GM18526 (cell line): ENCODE measurements at regions not wholly inside any gene's neighbourhood (a gene's known extent, or its start where the extent isn't known, plus 50 kb on each side); places are given as distances from the start of the nearest gene placed in this dataset.

Experiments used
- POLR2A ChIP-seq: IDR thresholded peaks from 3 replicates; pipeline ENCODE4 v1.6.1; 2011; ENCODE audit not compliant: insufficient read length; ENCODE audit errors: extremely low read depth

DNA sequence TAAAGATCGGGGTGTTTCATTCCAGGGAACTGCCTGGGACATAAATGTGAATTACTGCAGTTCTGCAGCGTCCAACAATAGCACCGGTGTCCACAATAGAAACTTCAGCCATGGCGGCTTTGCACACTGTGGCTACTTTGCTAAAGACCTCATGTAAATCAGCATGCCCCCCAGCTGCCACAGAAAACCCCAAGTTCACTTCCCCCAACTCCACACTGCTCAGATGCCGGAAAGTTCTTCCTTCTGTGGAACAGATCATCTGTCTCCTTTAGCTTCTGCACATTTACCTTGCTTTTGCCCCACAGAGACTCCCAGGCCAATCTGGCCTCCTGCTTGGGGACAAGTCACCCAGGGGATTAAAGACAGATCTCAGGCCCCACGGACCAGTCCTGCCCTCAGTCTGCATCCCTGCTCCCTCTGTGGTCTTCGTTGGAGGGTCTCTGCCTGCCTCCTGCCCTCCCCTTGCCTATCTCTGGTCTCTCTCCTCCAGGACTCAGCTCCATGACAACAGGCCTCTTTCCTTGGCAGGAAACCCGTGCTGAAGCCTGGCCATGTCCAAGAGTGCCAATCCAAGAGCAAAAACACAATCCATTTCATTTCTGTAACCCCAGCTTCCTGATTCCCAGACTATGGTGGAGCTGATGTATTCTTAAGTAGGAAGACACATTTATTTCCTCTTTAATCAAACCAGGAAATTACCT, 403.2 kb downstream of the RPS24 start:
- no peak for TF ChIP-seq POLR2A

DNA sequence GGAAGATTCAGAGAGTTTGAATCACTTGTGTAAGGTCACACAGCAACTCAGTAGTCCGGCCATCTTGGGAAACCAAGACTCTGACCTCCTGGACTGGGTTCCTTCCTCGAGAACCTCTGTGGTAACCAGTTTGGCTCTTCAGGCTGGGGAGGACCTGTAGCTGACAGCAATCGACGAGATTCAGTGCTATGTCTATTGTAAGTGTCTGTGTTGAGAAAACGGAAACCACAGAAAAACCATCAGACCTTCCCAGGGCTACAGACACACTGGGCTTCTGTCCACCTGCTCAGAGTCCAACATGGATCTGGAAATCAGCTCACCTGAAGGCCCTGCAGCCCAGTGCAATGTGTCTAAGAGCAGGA, 403.7 kb downstream of the RPS24 start:
- TF ChIP-seq POLR2A, result no peak

DNA sequence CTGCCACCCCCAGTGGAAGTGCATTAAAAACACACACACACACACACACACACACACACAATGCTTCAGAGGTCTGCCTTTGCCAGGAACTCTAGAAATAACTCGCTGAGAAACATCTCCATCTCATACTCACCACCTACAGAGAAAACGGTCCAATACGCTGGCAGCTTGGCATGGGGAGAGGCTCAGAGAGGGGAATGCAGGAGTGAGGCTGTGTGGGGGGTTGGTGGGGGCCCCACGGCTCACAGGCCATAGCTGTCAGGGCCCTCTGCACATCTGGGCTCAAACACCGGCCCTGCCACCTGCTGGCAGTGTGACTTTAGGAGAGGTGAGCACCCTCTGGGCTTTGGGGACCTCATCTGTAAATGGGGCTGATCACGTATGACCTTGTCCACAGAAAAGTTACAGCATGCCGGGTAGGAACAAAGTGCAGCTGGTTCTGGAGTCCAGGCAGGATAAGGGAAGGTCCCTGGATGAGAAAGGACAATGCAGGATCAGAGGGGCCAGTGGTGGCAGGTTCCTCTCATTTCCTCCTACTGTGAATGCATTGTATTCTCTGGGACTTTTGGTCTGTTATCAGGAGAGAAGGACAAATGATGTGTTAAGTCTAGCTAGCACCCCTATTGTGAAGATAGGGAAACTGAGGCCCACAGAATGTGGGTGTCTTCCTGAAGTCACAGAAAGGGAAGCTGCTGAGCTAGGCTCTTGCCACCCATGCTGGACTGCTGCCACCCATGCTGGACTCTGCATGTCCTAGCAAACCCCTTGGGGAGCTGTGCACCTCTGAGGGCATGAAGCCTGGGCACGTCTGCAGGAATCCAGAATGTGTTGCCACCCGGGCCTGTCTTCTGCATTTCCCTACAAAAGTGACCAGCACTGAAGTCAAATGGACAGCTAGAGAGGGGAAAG, 404.6 kb downstream of the RPS24 start:
- no peak for TF ChIP-seq POLR2A

DNA sequence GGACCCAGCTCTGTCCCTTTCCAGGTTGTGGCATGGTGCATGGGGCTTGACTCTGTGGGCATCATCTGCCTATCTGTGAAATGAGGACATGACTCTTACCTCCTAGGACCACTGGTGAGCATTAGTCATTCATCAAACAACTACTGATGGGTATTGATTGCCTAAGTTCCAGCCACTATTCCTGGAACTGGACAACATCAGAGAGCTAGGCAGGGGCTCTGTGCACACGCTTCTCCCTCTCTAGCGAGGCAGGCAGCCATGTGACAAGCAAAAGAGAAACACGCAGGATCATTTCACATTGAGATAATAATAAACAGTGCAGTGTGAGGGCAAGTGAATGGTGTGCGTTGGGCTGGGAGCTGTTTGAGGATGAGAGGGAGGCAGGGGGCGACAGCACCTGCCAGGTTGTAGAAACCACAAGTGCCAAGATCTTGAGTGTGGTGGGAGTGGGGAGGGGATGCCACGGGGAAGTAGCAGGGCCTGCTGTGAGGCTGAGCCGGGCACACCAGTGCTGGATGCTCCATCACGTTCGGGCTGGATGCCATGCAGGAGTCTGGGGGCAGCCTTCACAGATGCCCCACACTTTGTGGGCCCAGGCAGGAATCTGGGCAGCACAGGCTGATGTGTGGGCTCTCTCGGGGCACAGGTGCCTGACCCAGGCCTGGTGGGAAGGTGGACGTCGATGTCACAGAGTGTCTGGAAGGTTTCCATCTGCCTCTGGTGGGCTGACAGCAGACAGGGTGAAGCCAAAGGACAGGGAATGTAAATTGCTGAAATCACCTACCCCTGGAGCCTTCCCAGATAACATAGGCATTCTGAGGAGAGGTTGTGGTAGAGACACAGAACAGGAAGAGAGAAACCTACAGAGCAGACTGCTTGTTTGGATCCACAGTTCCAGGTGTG, 405.5 kb downstream of the RPS24 start:
- TF ChIP-seq POLR2A, result no peak

DNA sequence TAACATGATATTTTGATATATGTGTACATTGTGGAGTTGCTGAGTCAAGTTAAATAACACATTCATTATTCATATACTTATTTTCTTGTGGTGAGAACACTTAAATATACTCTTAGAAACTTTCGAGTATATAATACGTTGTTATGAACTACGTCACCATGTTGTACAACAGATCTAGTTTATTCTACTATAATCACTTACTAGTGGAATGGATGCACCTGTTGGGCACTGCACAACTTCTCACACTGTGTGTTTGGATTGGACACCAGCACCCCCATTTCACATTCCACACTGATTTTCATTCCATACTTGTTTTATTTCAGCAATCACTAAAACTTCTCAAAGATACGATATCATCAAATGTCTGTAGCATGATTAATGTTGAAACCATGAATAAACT, 407.3 kb downstream of the RPS24 start:
- TF ChIP-seq POLR2A, result no peak

DNA sequence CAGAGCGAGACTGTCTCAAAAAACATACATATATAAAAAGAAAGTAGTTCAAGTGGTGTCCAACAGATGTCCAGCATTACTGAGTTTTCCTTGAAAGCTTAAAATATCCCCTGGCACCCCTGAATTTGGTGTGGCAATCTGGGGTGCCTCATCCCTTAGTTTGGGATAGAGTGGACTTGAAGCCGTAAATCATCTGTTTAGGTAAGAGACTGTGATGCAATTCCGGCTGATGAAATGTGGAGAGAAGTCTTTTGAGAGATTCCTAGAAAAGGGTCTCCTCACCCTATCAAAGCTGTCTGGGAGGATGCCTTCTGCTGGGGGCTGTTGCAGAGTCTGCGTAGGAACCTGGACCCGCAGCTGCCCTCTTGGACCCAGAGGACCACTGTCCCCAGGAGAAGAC, 408.0 kb downstream of the RPS24 start:
- TF ChIP-seq POLR2A, result no peak

DNA sequence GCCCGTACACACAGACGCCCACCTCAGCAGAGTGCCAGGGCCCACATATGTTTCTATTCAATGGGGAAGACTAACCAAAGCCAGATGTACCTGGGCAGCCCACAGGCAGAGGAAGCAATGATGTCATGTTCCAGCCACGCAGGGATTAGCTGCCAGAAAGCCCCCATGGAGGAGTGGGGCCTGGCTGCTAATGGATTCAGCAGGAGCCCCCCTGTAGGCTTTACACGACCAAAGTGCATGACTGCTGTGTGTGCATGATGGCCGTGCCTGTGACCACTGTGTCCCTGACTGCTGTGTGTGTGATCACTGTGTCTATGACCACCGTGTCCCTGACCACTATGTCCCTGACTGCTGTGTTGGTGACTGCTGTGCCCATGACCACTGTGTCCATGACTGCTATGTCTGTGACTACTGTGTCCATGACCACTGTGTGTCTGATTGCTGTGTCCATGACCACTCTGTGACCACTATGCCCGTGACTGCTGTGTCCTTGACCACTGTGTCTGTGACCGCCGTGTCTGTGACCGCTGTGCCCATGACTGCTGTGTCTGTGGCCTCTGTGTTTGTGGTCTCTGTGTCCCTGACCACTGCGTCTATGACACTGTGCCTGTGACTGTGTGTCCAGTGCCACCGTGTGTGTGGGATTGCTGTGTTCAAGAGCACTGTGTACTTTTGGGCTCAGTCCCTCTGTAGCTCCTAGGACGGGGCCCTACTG, 409.3 kb downstream of the RPS24 start:
- TF ChIP-seq POLR2A, result no peak

DNA sequence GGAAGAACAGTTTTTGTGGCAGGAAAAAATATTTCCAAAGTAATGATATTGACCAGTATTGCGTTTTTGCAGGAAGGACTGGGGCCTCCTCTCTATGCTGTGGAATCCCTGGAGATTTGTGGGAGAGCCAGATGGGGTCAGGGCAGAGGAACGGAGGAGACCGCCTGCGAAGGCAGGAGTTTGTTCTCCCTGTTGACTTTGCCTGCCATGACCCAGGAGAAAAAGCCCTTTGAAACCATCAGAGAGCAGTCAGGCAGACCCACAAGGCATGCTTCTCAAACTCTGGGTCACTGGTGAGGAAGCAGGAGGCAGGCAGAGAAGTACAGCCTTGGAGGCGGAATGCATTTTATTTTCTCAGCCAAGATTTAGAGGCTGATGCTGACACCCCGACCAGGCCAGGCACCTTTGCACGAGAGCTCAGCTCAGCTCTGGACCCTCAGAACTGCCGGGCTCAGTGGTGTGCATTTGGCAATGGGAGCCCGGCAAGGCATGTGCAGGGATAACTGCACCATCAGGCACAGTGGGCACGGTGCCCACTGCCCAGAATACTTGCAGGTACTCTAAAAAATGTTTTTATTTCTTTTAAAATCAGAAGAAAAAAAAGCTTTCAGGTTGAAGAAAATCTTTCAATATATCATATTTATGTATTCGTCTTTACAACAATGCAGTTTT, 410.4 kb downstream of the RPS24 start:
- no peak for TF ChIP-seq POLR2A

DNA sequence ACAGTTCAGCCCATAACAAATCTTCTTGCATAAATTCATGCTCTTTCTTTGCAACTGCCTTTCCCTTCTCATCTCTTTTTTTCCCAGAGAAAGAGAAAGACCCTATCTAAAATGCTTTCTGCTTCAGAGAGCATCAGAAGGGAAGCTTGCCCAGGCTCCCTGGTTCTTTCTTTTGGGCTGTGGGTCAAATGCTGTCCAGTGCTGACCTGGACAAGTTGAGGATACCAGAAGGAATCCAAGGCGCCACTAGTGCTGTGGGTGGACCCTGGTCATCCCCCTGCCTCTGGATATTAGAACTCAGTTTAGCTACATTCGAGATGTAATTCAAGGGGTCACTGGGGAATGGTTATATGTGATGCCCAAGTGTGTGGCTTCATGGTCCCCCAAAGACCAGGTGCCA, 411.6 kb downstream of the RPS24 start:
- no peak for TF ChIP-seq POLR2A

DNA sequence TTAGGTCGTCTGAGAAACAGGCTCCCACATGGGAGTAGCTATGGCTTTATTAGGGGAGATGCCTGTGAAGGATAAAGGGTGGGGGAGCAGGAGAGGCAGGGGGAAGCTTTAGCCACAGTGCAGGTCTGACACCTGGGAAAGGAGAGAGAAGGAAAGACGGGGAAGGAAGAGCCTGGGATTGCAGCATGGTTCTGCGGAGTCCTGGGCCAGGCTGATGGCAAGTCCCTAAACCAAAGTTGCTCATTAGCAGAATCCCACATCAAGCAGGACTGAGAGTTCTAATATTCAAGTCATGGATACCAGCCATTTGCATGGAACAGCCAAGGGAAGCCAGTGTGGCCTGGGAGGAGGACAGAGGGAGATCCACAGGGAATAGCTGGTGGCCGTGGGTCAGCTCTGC, 414.8 kb downstream of the RPS24 start:
- TF ChIP-seq POLR2A, result no peak

DNA sequence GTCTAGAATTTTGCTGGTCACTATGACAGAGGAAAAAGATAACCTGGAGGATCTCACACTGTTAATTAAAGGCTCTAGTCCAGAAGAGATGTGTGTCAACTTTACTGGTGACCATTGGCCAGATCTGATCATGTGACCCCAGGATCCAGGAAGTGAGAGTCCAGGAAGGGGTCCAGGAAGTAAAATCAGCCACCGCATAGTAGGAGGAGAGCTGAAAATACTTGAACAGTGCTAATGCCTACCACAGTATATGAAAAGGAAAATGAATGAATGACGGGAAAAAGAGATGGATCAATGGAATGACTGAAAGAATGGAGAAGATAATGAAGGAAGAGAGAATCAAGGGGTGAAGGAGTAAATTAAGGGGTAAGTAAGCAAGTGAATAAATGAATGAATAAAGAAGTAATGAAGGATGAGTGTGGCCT, 415.3 kb downstream of the RPS24 start:
- TF ChIP-seq POLR2A, result no peak

DNA sequence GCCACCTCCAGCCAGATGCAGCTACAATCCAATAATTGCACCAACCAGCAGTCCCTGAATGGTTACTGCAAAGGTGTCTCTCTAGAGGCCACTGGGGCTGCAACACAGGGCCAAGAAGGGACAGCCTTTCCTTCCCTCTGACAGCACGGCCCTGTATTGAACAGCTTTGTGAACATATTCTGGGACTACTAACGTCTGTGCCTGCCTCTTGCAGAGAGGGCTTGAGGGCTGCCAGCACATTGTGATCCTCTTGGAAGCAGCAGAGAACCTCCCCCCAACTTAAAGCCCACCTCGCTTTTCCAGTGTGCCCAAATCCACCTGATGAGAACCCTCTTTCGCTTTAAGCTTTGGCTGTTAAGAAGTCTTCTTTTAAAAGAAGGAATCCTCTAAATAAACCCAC, 415.9 kb downstream of the RPS24 start:
- no peak for TF ChIP-seq POLR2A

DNA sequence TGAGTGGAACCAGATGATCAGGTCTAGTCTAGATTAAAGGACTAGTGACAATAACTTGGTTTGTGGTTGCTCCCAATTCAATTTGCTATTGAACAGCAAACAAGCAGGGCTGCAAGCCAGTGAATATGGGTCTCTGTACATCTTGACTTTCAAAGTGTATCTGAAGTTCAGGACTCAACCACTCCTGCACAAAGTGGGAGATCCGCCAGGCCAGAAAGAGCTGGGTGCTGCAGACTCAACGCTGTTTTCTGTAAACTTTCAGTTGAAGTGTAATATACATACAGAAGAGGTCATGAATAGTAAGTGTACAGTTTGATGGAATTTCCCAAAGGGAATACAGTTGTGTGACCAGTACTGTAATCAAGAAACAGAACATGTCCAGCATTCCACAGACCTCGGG, 416.6 kb downstream of the RPS24 start:
- no peak for TF ChIP-seq POLR2A

DNA sequence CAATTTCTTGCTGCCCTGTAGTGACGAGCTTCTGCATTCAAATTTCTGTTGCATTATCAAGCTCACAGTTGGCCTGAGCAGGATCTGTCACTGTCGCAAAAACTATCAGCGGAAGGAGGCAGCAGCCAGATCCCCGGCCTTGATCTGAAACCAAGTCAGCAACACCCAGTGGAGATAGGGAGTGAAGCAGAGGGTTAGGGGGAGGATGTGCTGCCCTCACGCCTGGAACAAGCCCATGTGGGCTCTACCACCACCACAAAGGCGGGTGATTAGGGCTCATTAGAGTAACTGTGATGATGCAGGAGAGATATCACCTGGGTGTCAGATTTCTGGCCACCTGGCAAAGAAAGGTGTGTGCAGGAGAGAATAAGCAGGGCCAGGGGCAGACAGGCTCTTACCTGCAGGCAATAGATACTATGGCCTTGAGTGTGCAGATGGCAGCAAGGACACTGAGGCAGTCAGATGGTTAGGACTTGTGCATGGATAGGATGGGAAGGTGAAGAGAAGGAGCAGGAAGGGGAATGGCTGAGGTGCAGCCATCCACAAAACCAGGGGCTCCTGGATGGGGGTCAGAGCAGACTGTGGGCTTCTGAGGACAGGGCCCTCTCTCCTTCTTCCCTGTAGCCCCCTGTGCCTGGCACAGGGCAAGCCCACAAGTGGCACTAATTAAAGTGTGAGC, 417.3 kb downstream of the RPS24 start:
- TF ChIP-seq POLR2A, result no peak
